ENCODE measurements at regions not wholly inside any gene's neighbourhood (a gene's known extent, or its start where the extent isn't known, plus 50 kb on each side); places are given as distances from the start of the nearest gene placed in this dataset.

DNA sequence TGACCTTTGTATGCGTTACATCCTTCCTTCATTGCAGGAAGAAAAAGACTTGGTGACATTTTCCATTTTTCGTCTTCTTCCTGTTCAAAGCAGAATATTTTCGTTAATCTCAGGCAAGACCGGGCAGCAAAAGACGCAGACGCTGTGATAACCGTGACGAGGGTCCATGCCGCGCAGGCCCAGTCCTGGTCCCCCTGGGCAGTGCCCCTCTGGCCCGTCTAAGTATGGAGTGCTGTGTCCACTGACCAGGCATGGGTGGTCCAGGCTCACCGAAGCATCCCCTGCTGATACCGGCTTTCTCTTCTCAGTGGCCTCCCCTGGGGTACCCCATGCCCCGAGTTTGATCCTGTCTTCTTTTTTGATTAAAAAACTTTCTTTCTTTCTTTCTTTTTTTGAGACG, 135.2 kb upstream of the ASB18 start:
- TF ChIP-seq CTCF (IDR thresholded peaks at IDR 0.05; ENCODE audit: low read depth, low read length, missing control alignments), result no peak
- no peak for DNase-seq (ENCODE audit: low read depth)
- no peak overlapping the region for H3K4me3 ChIP-seq (ENCODE audit: low read depth, low read length)
- in situ Hi-C loops (cut with HindIII; ENCODE audit: low sequenced_read_pairs), result loop anchor here (5.0 kb wide), 1 partner anchor 58 kb away; no protein-coding TSS in a partner anchor

GRCh38 chr2:236400046-236400574, 135.9 kb upstream of the ASB18 start:
- H3K4me3 ChIP-seq (ENCODE audit: low read depth, low read length), result no peak overlapping the region
- DNase-seq (ENCODE audit: low read depth), result no peak
- TF ChIP-seq CTCF (IDR thresholded peaks at IDR 0.05; ENCODE audit: low read depth, low read length, missing control alignments), result no peak
- in situ Hi-C loops (cut with HindIII; ENCODE audit: low sequenced_read_pairs), result no loop called here

DNA sequence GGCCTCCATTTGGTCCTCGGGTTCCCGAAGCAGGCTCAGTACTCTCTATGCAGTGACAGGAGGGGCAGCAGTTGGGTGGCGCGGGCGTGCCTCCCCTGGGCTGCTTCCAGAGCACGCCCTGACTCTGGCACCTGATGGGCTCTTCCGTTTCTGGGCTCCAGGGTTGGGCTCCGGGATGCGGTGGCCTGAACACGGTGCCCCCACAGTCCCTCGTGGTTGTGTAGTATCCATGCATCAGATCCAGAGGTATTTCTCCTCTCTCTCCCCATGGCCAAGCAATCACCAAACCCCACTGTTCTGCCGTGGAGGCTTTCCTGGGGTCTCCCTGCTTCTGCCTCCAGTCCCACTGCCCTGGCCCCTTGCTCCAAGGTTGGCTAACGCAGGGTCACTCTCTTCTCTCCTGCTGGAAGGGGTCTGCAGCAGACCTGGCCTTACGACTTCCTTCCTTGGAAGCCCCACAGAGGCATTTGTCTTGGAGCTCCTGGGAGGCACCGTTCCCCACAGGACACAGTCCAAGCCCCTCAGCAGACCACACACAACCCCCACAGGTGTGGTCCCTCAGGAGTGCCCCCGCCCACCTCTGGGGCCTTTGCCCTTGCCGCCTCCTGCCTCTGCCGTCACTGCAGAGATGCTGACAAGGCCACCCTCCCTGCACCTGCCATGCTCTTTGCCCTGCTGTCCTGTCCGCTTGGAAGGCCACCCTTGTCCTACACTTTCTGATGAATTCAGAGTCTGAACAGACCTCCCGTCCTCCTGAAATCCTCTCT, 136.6 kb upstream of the ASB18 start:
- TF ChIP-seq CTCF (IDR thresholded peaks at IDR 0.05; ENCODE audit: low read depth, low read length, missing control alignments), result no peak
- H3K4me3 ChIP-seq (ENCODE audit: low read depth, low read length), result no peak overlapping the region
- no peak for DNase-seq (ENCODE audit: low read depth)
- in situ Hi-C loops (cut with HindIII; ENCODE audit: low sequenced_read_pairs), result no loop called here

GRCh38 chr2:236402033-236402790, 138.0 kb upstream of the ASB18 start:
- DNase-seq (ENCODE audit: low read depth), result no peak
- in situ Hi-C loops (cut with HindIII; ENCODE audit: low sequenced_read_pairs), result no loop called here
- TF ChIP-seq CTCF (IDR thresholded peaks at IDR 0.05; ENCODE audit: low read depth, low read length, missing control alignments), result no peak

DNA sequence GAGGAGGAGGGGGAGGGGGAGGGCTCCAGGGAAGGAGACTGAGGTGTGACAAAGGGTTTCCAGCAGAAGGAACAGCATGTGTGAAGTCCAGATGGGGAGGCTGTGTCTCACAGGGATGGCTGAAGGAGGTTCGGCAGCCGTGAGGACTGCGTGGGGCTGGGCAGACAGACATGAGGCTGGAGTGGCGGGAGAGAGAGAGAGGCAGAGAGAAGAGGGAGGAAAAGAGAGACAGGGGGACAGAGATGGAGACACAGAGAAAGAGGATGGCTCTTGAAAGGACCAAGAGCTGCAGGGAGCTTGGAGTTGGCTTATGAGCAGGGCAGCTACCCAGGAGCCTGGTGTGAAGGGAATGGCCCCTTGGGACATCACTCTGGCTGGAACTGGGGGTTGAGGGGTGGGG, 138.9 kb upstream of the ASB18 start:
- DNase-seq (ENCODE audit: low read depth), result no peak
- no peak overlapping the region for H3K4me3 ChIP-seq (ENCODE audit: low read depth, low read length)
- no peak for TF ChIP-seq CTCF (IDR thresholded peaks at IDR 0.05; ENCODE audit: low read depth, low read length, missing control alignments)
- in situ Hi-C loops (cut with HindIII; ENCODE audit: low sequenced_read_pairs), result no loop called here

More at GRCh38 chr2:236402033-236402790, 138.0 kb upstream of the ASB18 start:
- no peak overlapping the region for H3K4me3 ChIP-seq (ENCODE audit: low read depth, low read length)

- no peak overlapping the region for H3K4me3 ChIP-seq (ENCODE audit: low read depth, low read length)
- no peak for DNase-seq (ENCODE audit: low read depth)
- in situ Hi-C loops (cut with HindIII; ENCODE audit: low sequenced_read_pairs), result no loop called here
- TF ChIP-seq CTCF (IDR thresholded peaks at IDR 0.05; ENCODE audit: low read depth, low read length, missing control alignments), result no peak
Measured at GRCh38 chr2:236403811-236404210, 139.6 kb upstream of the ASB18 start.

All from astrocyte of the cerebellum (primary cell).